ENCODE measurements at regions not wholly inside any gene's neighbourhood (a gene's known extent, or its start where the extent isn't known, plus 50 kb on each side); places are given as distances from the start of the nearest gene placed in this dataset.

GRCh38 chr20:53693262-53693871 is 99.7 kb upstream of the ZNF217 start:
- Histone ChIP-seq H3K4me3 (ENCODE audit: low read depth, low read length) (no peak overlapping the region), H3K36me3 (no peaks in the 10 kb centered on the region), H3K27me3 (no peaks in the 10 kb centered on the region), H3K9me3 (no peaks in the 10 kb centered on the region), H3K4me1 (peaks cover 4% of the 10 kb centered on the region; the same call in 1 of the 2 replicates)
- no peak for DNase-seq
- no peak for TF ChIP-seq CTCF (IDR thresholded peaks at IDR 0.05; ENCODE audit: low read depth, low read length)

- Histone ChIP-seq H3K36me3 (no peaks in the 10 kb centered on the region), H3K4me3 (ENCODE audit: low read depth, low read length) (no peak overlapping the region), H3K27me3 (no peaks in the 10 kb centered on the region), H3K9me3 (no peaks in the 10 kb centered on the region), H3K4me1 (peaks cover 4% of the 10 kb centered on the region; the same call in 1 of the 2 replicates)
- no peak for DNase-seq
- no peak for TF ChIP-seq CTCF (IDR thresholded peaks at IDR 0.05; ENCODE audit: low read depth, low read length)
Observed at GRCh38 chr20:53692465-53693067, 98.9 kb upstream of the ZNF217 start.

- Histone ChIP-seq H3K36me3 (no peaks in the 10 kb centered on the region), H3K9me3 (no peaks in the 10 kb centered on the region), H3K27me3 (no peaks in the 10 kb centered on the region), H3K4me3 (ENCODE audit: low read depth, low read length) (no peak overlapping the region), H3K4me1 (peaks cover 4% of the 10 kb centered on the region; the same call in 1 of the 2 replicates)
- TF ChIP-seq CTCF (IDR thresholded peaks at IDR 0.05; ENCODE audit: low read depth, low read length): no peak
- no peak for DNase-seq
Observed at GRCh38 chr20:53691811-53692192, 98.2 kb upstream of the ZNF217 start.

GRCh38 chr20:53691060-53691810 is 97.6 kb upstream of the ZNF217 start:
- H3K4me1 ChIP-seq: peaks cover 3% of the 10 kb centered on the region; the same call in 1 of the 2 replicates
- no peak overlapping the region for H3K4me3 ChIP-seq (ENCODE audit: low read depth, low read length)
- H3K36me3 ChIP-seq: no peaks in the 10 kb centered on the region
- no peaks in the 10 kb centered on the region for H3K27me3 ChIP-seq
- DNase-seq: no peak
- H3K9me3 ChIP-seq: no peaks in the 10 kb centered on the region
- no peak for TF ChIP-seq CTCF (IDR thresholded peaks at IDR 0.05; ENCODE audit: low read depth, low read length)

GRCh38 chr20:53688085-53688484 is 94.4 kb upstream of the ZNF217 start:
- no peak for DNase-seq
- H3K27me3 ChIP-seq: no peaks in the 10 kb centered on the region
- H3K4me1 ChIP-seq: no peaks in the 10 kb centered on the region
- no peak overlapping the region for H3K4me3 ChIP-seq (ENCODE audit: low read depth, low read length)
- TF ChIP-seq CTCF (IDR thresholded peaks at IDR 0.05; ENCODE audit: low read depth, low read length): no peak
- H3K9me3 ChIP-seq: no peaks in the 10 kb centered on the region
- no peaks in the 10 kb centered on the region for H3K36me3 ChIP-seq

All from BE2C (cell line).